ENCODE measurements at regions not wholly inside any gene's neighbourhood (a gene's known extent, or its start where the extent isn't known, plus 50 kb on each side); places are given as distances from the start of the nearest gene placed in this dataset.
"Not testable (repeated sequence)": the region's sequence is repeated elsewhere in the genome, so short reads cannot be mapped to it uniquely, and the experiment has no call there.

- TF ChIP-seq CTCF (IDR thresholded peaks at IDR 0.05); EP300 (IDR thresholded peaks at IDR 0.05; ENCODE audit: low read depth): not testable (repeated sequence)
These were observed 902.9 kb upstream of the CDH18 start for GRCh38 chr5:20890936-20891335.

Data from transverse colon (tissue), 3 donors.